GM23338 (cell line): ENCODE measurements at regions not wholly inside any gene's neighbourhood (a gene's known extent, or its start where the extent isn't known, plus 50 kb on each side); places are given as distances from the start of the nearest gene placed in this dataset.
A peak's percentile ranks its signal among the peaks of the same experiment; 100 is the strongest.

Experiments
- ATAC-seq: fragments of 200-7000 bp; cut with Tn5 transposase; 3 replicates; pipeline ENCODE4 v1.9.1; 2020
- DNase-seq: peaks from one replicate; pipeline ENCODE4 v3.0.0-alpha.2; 2015; ENCODE audit warnings: low spot score
- H2AFZ ChIP-seq: fragments of 200-600 bp; sonication (generic); 2 replicates; pipeline ENCODE4 v1.8.0; 2016; ENCODE audit warnings: antibody characterized with exemption, mild to moderate bottlenecking, moderate library complexity
- H3F3A ChIP-seq: fragments of 200-600 bp; sonication (generic); replicated peaks from 2 replicates; pipeline ENCODE4 v1.8.0; 2017; ENCODE audit warnings: antibody characterized with exemption, mixed run types, low read depth
- H3K27ac ChIP-seq: fragments of 200-600 bp; sonication (generic); 2 replicates; pipeline ENCODE4 v1.6.1; 2016; ENCODE audit warnings: low read depth
- H3K27me3 ChIP-seq: fragments of 200-600 bp; sonication (generic); 2 replicates; pipeline ENCODE4 v1.8.0; 2016; ENCODE audit warnings: mild to moderate bottlenecking, mixed run types, moderate library complexity; ENCODE audit not compliant: insufficient read depth
- H3K36me3 ChIP-seq: fragments of 200-600 bp; sonication (generic); 2 replicates; pipeline ENCODE4 v1.8.0; 2016; ENCODE audit warnings: mild to moderate bottlenecking; ENCODE audit not compliant: insufficient read depth
- H3K4me1 ChIP-seq: fragments of 200-600 bp; sonication (generic); 2 replicates; pipeline ENCODE4 v1.8.0; 2016; ENCODE audit warnings: mild to moderate bottlenecking, moderate library complexity; ENCODE audit not compliant: insufficient read depth
- H3K4me2 ChIP-seq: fragments of 200-600 bp; sonication (generic); 2 replicates; pipeline ENCODE4 v1.7.1; 2017; ENCODE audit warnings: mixed run types
- H3K4me3 ChIP-seq: fragments of 200-600 bp; sonication (generic); 2 replicates; pipeline ENCODE4 v1.6.1; 2016; ENCODE audit warnings: mixed run types
- H3K79me2 ChIP-seq: fragments of 200-600 bp; sonication (generic); replicated peaks from 2 replicates; pipeline ENCODE4 v1.8.0; 2017; ENCODE audit warnings: mild to moderate bottlenecking; ENCODE audit not compliant: insufficient read depth
- H3K9me2 ChIP-seq: fragments of 200-600 bp; sonication (generic); 2 replicates; pipeline ENCODE4 v1.8.0; 2017; ENCODE audit not compliant: insufficient read depth
- H4K20me1 ChIP-seq: fragments of 200-600 bp; sonication (generic); replicated peaks from 2 replicates; pipeline ENCODE4 v1.8.0; 2017; ENCODE audit warnings: mild to moderate bottlenecking; ENCODE audit not compliant: insufficient read depth
- H3K27ac Mint-ChIP-seq: 2 replicates; pipeline ENCODE4 v1.8.0; 2020; ENCODE audit warnings: inconsistent platforms, mild to moderate bottlenecking, moderate library complexity, mixed read lengths
- H3K27me3 Mint-ChIP-seq: 3 replicates; pipeline ENCODE4 v1.8.0; 2022; ENCODE audit warnings: low read depth, mild to moderate bottlenecking, moderate library complexity, mixed read lengths, inconsistent platforms; ENCODE audit not compliant: insufficient read depth, poor library complexity
- H3K36me3 Mint-ChIP-seq: 3 replicates; pipeline ENCODE4 v1.8.0; 2021; ENCODE audit warnings: low read depth, mild to moderate bottlenecking, inconsistent platforms, moderate library complexity, mixed read lengths
- H3K4me1 Mint-ChIP-seq: 3 replicates; pipeline ENCODE4 v1.8.0; 2020; ENCODE audit warnings: mild to moderate bottlenecking, inconsistent platforms, mixed read lengths
- H3K4me3 Mint-ChIP-seq: 3 replicates; pipeline ENCODE4 v1.8.0; 2021; ENCODE audit warnings: moderate library complexity, mild to moderate bottlenecking, inconsistent platforms, mixed read lengths
- H3K9me3 Mint-ChIP-seq: 3 replicates; pipeline ENCODE4 v1.8.0; 2020; ENCODE audit warnings: moderate library complexity, mild to moderate bottlenecking, inconsistent platforms, mixed read lengths
- CREB1 ChIP-seq: fragments of 250-450 bp; sonication (Bioruptor Pico); IDR thresholded peaks from 2 replicates; pipeline ENCODE4 v1.5.0; 2020; ENCODE audit warnings: low read depth, mild to moderate bottlenecking, moderate library complexity
- EZH2phosphoT487 ChIP-seq: fragments of 200-600 bp; sonication (generic); IDR thresholded peaks from one replicate; pipeline ENCODE4 v1.8.1; 2018; ENCODE audit warnings: antibody characterized with exemption; ENCODE audit not compliant: unreplicated experiment
- JUNB ChIP-seq: IDR thresholded peaks from one replicate; pipeline ENCODE4 v1.6.1; 2016; ENCODE audit warnings: antibody characterized with exemption; ENCODE audit not compliant: unreplicated experiment
- NANOG ChIP-seq: IDR thresholded peaks from 2 replicates; pipeline ENCODE4 v1.6.1; 2016; ENCODE audit warnings: antibody characterized with exemption, borderline replicate concordance
- POLR2AphosphoS5 ChIP-seq: IDR thresholded peaks from 2 replicates; pipeline ENCODE4 v1.6.1; 2016; ENCODE audit warnings: antibody characterized with exemption, low read depth
- STAT1 ChIP-seq: IDR thresholded peaks from one replicate; pipeline ENCODE4 v1.6.1; 2016; ENCODE audit warnings: antibody characterized with exemption; ENCODE audit not compliant: unreplicated experiment
- ZNF114 ChIP-seq: fragments of 250-450 bp; sonication (Bioruptor Pico); IDR thresholded peaks from 2 replicates; pipeline ENCODE4 v1.5.0; 2020; ENCODE audit warnings: mild to moderate bottlenecking, moderate library complexity
- ZNF331 ChIP-seq: fragments of 250-450 bp; sonication (Bioruptor Pico); IDR thresholded peaks from 2 replicates; pipeline ENCODE4 v1.5.0; 2020; ENCODE audit warnings: low read depth, mild to moderate bottlenecking, moderate library complexity
- TF ChIP-seq, protein P1 (sequence below), 2 experiments: fragments of 200-600 bp in 1 of 2; sonication (generic) in 1 of 2; conservative IDR thresholded peaks; 2 replicates each; pipeline versions ENCODE4 v1.5.1 to v1.6.1; 2016 to 2017; ENCODE audit warnings: antibody characterized with exemption in 2 of 2, low read depth in 2 of 2, mild to moderate bottlenecking in 2 of 2, moderate library complexity in 1 of 2
- TF ChIP-seq, protein P2 (sequence below): fragments of 250-450 bp; sonication (Bioruptor Pico); IDR thresholded peaks from 2 replicates; pipeline ENCODE4 v1.5.0; 2020; ENCODE audit warnings: mild to moderate bottlenecking, moderate library complexity
- TF ChIP-seq, protein P3 (sequence below): IDR thresholded peaks from 2 replicates; pipeline ENCODE4 v1.6.1; 2016; ENCODE audit warnings: antibody characterized with exemption

DNA sequence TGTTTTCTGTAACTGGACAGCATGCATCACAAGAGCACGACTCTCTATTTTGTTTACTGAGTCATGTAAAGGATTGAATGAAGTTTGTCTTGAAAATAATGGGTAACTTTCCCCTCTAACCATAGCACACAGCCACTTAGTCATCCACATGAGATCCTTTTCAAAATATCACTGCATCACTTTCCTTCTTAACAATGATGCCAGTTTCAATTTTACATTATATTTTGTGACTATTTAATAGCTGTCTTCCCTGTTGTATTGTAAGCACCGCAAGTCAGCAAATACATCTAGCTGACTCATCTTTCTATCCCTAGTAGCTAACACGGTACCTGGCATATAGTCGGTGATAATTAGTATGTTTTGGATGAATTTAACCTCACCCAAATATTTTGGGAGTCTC is 83.3 kb upstream of the PPM1H start:
- ATAC-seq (no peak), DNase-seq (no peak)
- no peak overlapping the region; the same call in 1 of the 2 replicates for H3K27ac Mint-ChIP-seq
- Histone ChIP-seq H3K27ac (no peak overlapping the region), H3K79me2 (no peaks in the 10 kb centered on the region), H3F3A (no peaks in the 10 kb centered on the region), H3K4me1 (peaks cover 37% of the 10 kb centered on the region), H2AFZ (peak overlapping the region; percentile 19; the same call in 1 of the 2 replicates), H3K4me3 (no peak overlapping the region), H3K36me3 (no peaks in the 10 kb centered on the region), H3K4me2 (no peak overlapping the region), H3K27me3 (no peaks in the 10 kb centered on the region), H4K20me1 (no peaks in the 10 kb centered on the region), H3K9me2 (no peaks in the 10 kb centered on the region)
- H3K9me3 Mint-ChIP-seq = no peaks in the 10 kb centered on the region
- H3K4me1 Mint-ChIP-seq = peaks cover 41% of the 10 kb centered on the region
- TF ChIP-seq JUNB = no peak
- no peak for TF ChIP-seq STAT1
- TF ChIP-seq, protein P1, sequence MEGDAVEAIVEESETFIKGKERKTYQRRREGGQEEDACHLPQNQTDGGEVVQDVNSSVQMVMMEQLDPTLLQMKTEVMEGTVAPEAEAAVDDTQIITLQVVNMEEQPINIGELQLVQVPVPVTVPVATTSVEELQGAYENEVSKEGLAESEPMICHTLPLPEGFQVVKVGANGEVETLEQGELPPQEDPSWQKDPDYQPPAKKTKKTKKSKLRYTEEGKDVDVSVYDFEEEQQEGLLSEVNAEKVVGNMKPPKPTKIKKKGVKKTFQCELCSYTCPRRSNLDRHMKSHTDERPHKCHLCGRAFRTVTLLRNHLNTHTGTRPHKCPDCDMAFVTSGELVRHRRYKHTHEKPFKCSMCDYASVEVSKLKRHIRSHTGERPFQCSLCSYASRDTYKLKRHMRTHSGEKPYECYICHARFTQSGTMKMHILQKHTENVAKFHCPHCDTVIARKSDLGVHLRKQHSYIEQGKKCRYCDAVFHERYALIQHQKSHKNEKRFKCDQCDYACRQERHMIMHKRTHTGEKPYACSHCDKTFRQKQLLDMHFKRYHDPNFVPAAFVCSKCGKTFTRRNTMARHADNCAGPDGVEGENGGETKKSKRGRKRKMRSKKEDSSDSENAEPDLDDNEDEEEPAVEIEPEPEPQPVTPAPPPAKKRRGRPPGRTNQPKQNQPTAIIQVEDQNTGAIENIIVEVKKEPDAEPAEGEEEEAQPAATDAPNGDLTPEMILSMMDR (conservative IDR thresholded peaks at IDR 0.05; ENCODE audit: low read depth in 2 of 2) = no peak
- no peak for TF ChIP-seq ZNF331 (CRISPR knock-in tag)
- TF ChIP-seq POLR2AphosphoS5 = no peak
- TF ChIP-seq NANOG = no peak
- no peaks in the 10 kb centered on the region for H3K27me3 Mint-ChIP-seq
- H3K36me3 Mint-ChIP-seq = no peaks in the 10 kb centered on the region
- no peak overlapping the region for H3K4me3 Mint-ChIP-seq

DNA sequence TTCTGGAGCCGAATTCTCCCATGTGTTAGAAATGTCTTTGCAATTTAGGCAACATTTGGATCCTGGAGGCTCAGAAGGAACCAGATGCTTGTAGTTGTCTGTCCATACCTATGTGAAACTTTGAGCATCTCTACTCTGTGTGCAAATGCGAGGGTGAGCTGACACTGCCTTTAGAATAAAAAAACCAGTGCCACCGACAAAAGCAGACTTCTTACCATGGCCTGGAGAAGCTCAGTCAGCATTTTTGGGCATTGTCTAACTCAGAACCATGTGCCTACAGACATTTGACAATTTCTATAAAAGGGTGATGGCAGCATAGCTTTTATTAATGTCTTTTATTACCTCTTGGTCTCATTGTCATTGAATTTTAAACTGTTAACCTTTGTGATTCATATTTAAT is 78.4 kb upstream of the PPM1H start:
- H3K9me3 Mint-ChIP-seq = no peaks in the 10 kb centered on the region
- no peak overlapping the region for H3K27ac Mint-ChIP-seq
- H3F3A ChIP-seq = no peaks in the 10 kb centered on the region
- no peaks in the 10 kb centered on the region for H3K79me2 ChIP-seq
- H3K4me3 Mint-ChIP-seq = no peak overlapping the region
- no peak overlapping the region for H3K4me3 ChIP-seq
- no peaks in the 10 kb centered on the region for H3K36me3 ChIP-seq
- 0 out of 2 replicates have a peak overlapping the region, but pooled peaks have one; percentile 5 for H2AFZ ChIP-seq
- no peak for ATAC-seq
- H3K9me2 ChIP-seq = peaks cover 12% of the 10 kb centered on the region
- no peak overlapping the region for H3K4me2 ChIP-seq
- no peaks in the 10 kb centered on the region for H4K20me1 ChIP-seq
- H3K4me1 ChIP-seq = peaks cover 5% of the 10 kb centered on the region
- peaks cover 4% of the 10 kb centered on the region for H3K27me3 Mint-ChIP-seq
- H3K27ac ChIP-seq = no peak overlapping the region
- peaks cover 7% of the 10 kb centered on the region for H3K4me1 Mint-ChIP-seq
- H3K27me3 ChIP-seq = no peaks in the 10 kb centered on the region
- no peak for DNase-seq
- no peaks in the 10 kb centered on the region for H3K36me3 Mint-ChIP-seq
- TF ChIP-seq ZNF114 (CRISPR knock-in tag) (no peak), JUNB (no peak), CREB1 (no peak), EZH2phosphoT487 (no peak), POLR2AphosphoS5 (no peak), NANOG (no peak)
- TF ChIP-seq, protein P2, sequence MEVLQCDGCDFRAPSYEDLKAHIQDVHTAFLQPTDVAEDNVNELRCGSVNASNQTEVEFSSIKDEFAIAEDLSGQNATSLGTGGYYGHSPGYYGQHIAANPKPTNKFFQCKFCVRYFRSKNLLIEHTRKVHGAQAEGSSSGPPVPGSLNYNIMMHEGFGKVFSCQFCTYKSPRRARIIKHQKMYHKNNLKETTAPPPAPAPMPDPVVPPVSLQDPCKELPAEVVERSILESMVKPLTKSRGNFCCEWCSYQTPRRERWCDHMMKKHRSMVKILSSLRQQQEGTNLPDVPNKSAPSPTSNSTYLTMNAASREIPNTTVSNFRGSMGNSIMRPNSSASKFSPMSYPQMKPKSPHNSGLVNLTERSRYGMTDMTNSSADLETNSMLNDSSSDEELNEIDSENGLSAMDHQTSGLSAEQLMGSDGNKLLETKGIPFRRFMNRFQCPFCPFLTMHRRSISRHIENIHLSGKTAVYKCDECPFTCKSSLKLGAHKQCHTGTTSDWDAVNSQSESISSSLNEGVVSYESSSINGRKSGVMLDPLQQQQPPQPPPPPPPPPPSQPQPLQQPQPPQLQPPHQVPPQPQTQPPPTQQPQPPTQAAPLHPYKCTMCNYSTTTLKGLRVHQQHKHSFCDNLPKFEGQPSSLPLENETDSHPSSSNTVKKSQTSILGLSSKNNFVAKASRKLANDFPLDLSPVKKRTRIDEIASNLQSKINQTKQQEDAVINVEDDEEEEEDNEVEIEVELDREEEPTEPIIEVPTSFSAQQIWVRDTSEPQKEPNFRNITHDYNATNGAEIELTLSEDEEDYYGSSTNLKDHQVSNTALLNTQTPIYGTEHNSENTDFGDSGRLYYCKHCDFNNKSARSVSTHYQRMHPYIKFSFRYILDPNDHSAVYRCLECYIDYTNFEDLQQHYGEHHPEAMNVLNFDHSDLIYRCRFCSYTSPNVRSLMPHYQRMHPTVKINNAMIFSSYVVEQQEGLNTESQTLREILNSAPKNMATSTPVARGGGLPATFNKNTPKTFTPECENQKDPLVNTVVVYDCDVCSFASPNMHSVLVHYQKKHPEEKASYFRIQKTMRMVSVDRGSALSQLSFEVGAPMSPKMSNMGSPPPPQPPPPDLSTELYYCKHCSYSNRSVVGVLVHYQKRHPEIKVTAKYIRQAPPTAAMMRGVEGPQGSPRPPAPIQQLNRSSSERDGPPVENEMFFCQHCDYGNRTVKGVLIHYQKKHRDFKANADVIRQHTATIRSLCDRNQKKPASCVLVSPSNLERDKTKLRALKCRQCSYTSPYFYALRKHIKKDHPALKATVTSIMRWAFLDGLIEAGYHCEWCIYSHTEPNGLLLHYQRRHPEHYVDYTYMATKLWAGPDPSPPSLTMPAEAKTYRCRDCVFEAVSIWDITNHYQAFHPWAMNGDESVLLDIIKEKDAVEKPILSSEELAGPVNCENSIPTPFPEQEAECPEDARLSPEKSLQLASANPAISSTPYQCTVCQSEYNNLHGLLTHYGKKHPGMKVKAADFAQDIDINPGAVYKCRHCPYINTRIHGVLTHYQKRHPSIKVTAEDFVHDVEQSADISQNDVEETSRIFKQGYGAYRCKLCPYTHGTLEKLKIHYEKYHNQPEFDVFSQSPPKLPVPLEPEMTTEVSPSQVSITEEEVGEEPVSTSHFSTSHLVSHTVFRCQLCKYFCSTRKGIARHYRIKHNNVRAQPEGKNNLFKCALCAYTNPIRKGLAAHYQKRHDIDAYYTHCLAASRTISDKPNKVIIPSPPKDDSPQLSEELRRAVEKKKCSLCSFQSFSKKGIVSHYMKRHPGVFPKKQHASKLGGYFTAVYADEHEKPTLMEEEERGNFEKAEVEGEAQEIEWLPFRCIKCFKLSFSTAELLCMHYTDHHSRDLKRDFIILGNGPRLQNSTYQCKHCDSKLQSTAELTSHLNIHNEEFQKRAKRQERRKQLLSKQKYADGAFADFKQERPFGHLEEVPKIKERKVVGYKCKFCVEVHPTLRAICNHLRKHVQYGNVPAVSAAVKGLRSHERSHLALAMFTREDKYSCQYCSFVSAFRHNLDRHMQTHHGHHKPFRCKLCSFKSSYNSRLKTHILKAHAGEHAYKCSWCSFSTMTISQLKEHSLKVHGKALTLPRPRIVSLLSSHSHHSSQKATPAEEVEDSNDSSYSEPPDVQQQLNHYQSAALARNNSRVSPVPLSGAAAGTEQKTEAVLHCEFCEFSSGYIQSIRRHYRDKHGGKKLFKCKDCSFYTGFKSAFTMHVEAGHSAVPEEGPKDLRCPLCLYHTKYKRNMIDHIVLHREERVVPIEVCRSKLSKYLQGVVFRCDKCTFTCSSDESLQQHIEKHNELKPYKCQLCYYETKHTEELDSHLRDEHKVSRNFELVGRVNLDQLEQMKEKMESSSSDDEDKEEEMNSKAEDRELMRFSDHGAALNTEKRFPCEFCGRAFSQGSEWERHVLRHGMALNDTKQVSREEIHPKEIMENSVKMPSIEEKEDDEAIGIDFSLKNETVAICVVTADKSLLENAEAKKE = no peak
- TF ChIP-seq, protein P3, sequence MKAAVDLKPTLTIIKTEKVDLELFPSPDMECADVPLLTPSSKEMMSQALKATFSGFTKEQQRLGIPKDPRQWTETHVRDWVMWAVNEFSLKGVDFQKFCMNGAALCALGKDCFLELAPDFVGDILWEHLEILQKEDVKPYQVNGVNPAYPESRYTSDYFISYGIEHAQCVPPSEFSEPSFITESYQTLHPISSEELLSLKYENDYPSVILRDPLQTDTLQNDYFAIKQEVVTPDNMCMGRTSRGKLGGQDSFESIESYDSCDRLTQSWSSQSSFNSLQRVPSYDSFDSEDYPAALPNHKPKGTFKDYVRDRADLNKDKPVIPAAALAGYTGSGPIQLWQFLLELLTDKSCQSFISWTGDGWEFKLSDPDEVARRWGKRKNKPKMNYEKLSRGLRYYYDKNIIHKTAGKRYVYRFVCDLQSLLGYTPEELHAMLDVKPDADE = no peak
